IMR-90 (cell line): ENCODE measurements at regions not wholly inside any gene's neighbourhood (a gene's known extent, or its start where the extent isn't known, plus 50 kb on each side); places are given as distances from the start of the nearest gene placed in this dataset.

ENCODE experiments used
- ATAC-seq: fragments of 200-7000 bp; cut with Tn5 transposase; 2 replicates; pipeline ENCODE4 v1.9.1; 2020; ENCODE audit warnings: low read depth, mild to moderate bottlenecking, moderate library complexity
- BruUV-seq: library from RNA; stranded (reverse); fragments of 400-500 nt; replicated peaks from 2 replicates; lab custom pipeline; 2021; lab: Mats Ljungman, UMichigan
- CTCF ChIA-PET: fragments of 300-600 bp; formaldehyde crosslinking; extraction: SDS; loops from one replicate; lab custom pipeline; 2021; ENCODE audit warnings: antibody characterized with exemption; lab: Yijun Ruan, JAX
- POLR2A ChIA-PET: fragments of 300-600 bp; sonication (Branson Sonifier 250); formaldehyde crosslinking; loops from one replicate; lab custom pipeline; 2022; ENCODE audit warnings: antibody characterized with exemption; ENCODE audit not compliant: unreplicated experiment; lab: Charles Lee
- DNase-seq: peaks from one replicate; pipeline ENCODE4 v3.0.0; 2013
- H2AFZ ChIP-seq: replicated peaks from 2 replicates; pipeline ENCODE3; 2013; ENCODE audit warnings: low read length, mild to moderate bottlenecking; ENCODE audit not compliant: poor library complexity
- H2AK5ac ChIP-seq: 2 replicates; pipeline ENCODE4 v1.6.1; 2013; ENCODE audit warnings: low read depth, low read length, inconsistent platforms
- H2AK9ac ChIP-seq: replicated peaks from 2 replicates; pipeline ENCODE3; 2013; ENCODE audit warnings: mild to moderate bottlenecking, low read depth, low read length, moderate library complexity; ENCODE audit not compliant: poor library complexity
- H2BK120ac ChIP-seq: 2 replicates; pipeline ENCODE4 v1.6.1; 2013; ENCODE audit warnings: low read depth, low read length, inconsistent platforms
- H2BK15ac ChIP-seq: 3 replicates; pipeline ENCODE4 v1.6.1; 2013; ENCODE audit warnings: low read depth, low read length, inconsistent platforms
- H2BK20ac ChIP-seq: 2 replicates; pipeline ENCODE4 v1.6.1; 2013; ENCODE audit warnings: low read depth, mild to moderate bottlenecking, inconsistent platforms, low read length, moderate library complexity
- H2BK5ac ChIP-seq: 2 replicates; pipeline ENCODE4 v1.6.1; 2013; ENCODE audit warnings: mild to moderate bottlenecking, low read depth, low read length, inconsistent platforms; ENCODE audit not compliant: poor library complexity, severe bottlenecking
- H3K14ac ChIP-seq: replicated peaks from 2 replicates; pipeline ENCODE4 v1.6.1; 2013; ENCODE audit warnings: low read depth, low read length, inconsistent platforms
- H3K18ac ChIP-seq: 2 replicates; pipeline ENCODE4 v1.6.1; 2013; ENCODE audit warnings: low read depth, low read length, control low read depth
- H3K23ac ChIP-seq: 2 replicates; pipeline ENCODE4 v1.6.1; 2013; ENCODE audit warnings: low read depth, low read length, inconsistent platforms
- H3K27ac ChIP-seq: 2 replicates; pipeline ENCODE4 v1.5.1; 2013; ENCODE audit warnings: mild to moderate bottlenecking, control low read depth, low read length; ENCODE audit not compliant: insufficient read depth
- H3K27me3 ChIP-seq: 2 replicates; pipeline ENCODE4 v1.6.1; 2013; ENCODE audit warnings: low read length; ENCODE audit not compliant: control insufficient read depth, insufficient read depth
- H3K36me3 ChIP-seq: 2 replicates; pipeline ENCODE4 v1.6.1; 2013; ENCODE audit warnings: low read length, mixed read lengths; ENCODE audit not compliant: control insufficient read depth, insufficient read depth
- H3K4ac ChIP-seq: 2 replicates; pipeline ENCODE4 v1.6.1; 2013; ENCODE audit warnings: low read depth, low read length, inconsistent platforms
- H3K4me1 ChIP-seq: 2 replicates; pipeline ENCODE4 v1.6.1; 2013; ENCODE audit warnings: low read length, mixed read lengths; ENCODE audit not compliant: control insufficient read depth, insufficient read depth
- H3K4me2 ChIP-seq: 2 replicates; pipeline ENCODE4 v1.6.1; 2013; ENCODE audit warnings: low read depth, mild to moderate bottlenecking, control low read depth, low read length, moderate library complexity
- H3K4me3 ChIP-seq: 2 replicates; pipeline ENCODE4 v1.5.1; 2013; ENCODE audit warnings: low read depth, mild to moderate bottlenecking, control low read depth, low read length, moderate library complexity; ENCODE audit not compliant: insufficient read depth
- H3K56ac ChIP-seq: 2 replicates; pipeline ENCODE4 v1.6.1; 2013; ENCODE audit warnings: low read length, inconsistent platforms; ENCODE audit not compliant: insufficient read depth; ENCODE audit errors: extremely low read depth
- H3K79me1 ChIP-seq, 2 experiments: 2 replicates each; pipeline ENCODE4 v1.6.1; 2013; ENCODE audit warnings: low read length in 2 of 2, inconsistent platforms in 1 of 2, low read depth in 1 of 2
- H3K9ac ChIP-seq: 2 replicates; pipeline ENCODE4 v1.6.1; 2013; ENCODE audit warnings: low read depth, low read length, control low read depth
- H3K9me1 ChIP-seq: 2 replicates; pipeline ENCODE4 v1.6.1; 2013; ENCODE audit warnings: low read length, inconsistent platforms; ENCODE audit not compliant: insufficient read depth
- H3K9me3 ChIP-seq: 2 replicates; pipeline ENCODE4 v1.6.1; 2013; ENCODE audit warnings: low read length; ENCODE audit not compliant: control insufficient read depth, insufficient read depth
- H4K20me1 ChIP-seq: 2 replicates; pipeline ENCODE4 v1.6.1; 2013; ENCODE audit warnings: low read length, inconsistent platforms; ENCODE audit not compliant: insufficient read depth
- H4K5ac ChIP-seq: 2 replicates; pipeline ENCODE4 v1.6.1; 2013; ENCODE audit warnings: mild to moderate bottlenecking, low read depth, low read length, control low read depth
- H4K8ac ChIP-seq, 2 experiments: 2 replicates each; pipeline ENCODE4 v1.6.1; 2013; ENCODE audit warnings: low read depth in 2 of 2, low read length in 2 of 2, control low read depth in 1 of 2, inconsistent platforms in 1 of 2
- H4K91ac ChIP-seq: 2 replicates; pipeline ENCODE4 v1.6.1; 2013; ENCODE audit warnings: low read depth, low read length, inconsistent platforms; ENCODE audit not compliant: insufficient read depth
- BHLHE40 ChIP-seq: fragments of 150-350 bp; IDR thresholded peaks from 2 replicates; pipeline ENCODE4 v1.6.1; 2016; ENCODE audit warnings: mild to moderate bottlenecking, low read depth, low read length
- CEBPB ChIP-seq: IDR thresholded peaks from 2 replicates; pipeline ENCODE4 v1.6.1; 2012; ENCODE audit warnings: low read depth, low read length, improper control_type of control experiment
- CHD1 ChIP-seq: IDR thresholded peaks from 2 replicates; pipeline ENCODE4 v1.6.1; 2012; ENCODE audit warnings: low read depth, low read length, improper control_type of control experiment
- CTCF ChIP-seq: conservative IDR thresholded peaks from 2 replicates; pipeline ENCODE4 v1.5.1; 2012; ENCODE audit warnings: mild to moderate bottlenecking, low read depth, low read length, improper control_type of control experiment
- FOS ChIP-seq: fragments of 150-350 bp; IDR thresholded peaks from 2 replicates; pipeline ENCODE4 v1.6.1; 2016; ENCODE audit warnings: low read depth, low read length
- MAZ ChIP-seq: IDR thresholded peaks from 2 replicates; pipeline ENCODE4 v1.6.1; 2012; ENCODE audit warnings: low read depth, mild to moderate bottlenecking, low read length, improper control_type of control experiment, moderate library complexity, borderline replicate concordance
- NFE2L2 ChIP-seq: fragments of 150-350 bp; IDR thresholded peaks from 2 replicates; pipeline ENCODE4 v1.6.1; 2016; ENCODE audit warnings: low read depth, mild to moderate bottlenecking, low read length
- RAD21 ChIP-seq: IDR thresholded peaks from 2 replicates; pipeline ENCODE4 v1.6.1; 2012; ENCODE audit warnings: low read length, improper control_type of control experiment
- USF2 ChIP-seq: fragments of 150-350 bp; IDR thresholded peaks from 2 replicates; pipeline ENCODE4 v1.6.1; 2017; ENCODE audit warnings: mild to moderate bottlenecking, antibody characterized with exemption, low read length, low read depth
- WGBS, 2 experiments: methylation state at CpG; one replicate each; pipeline versions ENCODE4 v1.1.5 to v1.1.7; 2013; ENCODE audit warnings: missing lambda C conversion rate in 2 of 2; ENCODE audit not compliant: insufficient read length in 1 of 2; ENCODE audit errors: extremely low coverage in 2 of 2; 5-methylcytosine and 5-hydroxymethylcytosine counted together
- dilution Hi-C: fragments of 300-500 bp; cut with HindIII; formaldehyde crosslinking; loops from one replicate; pipeline ENCODE4 v1.14.3; 2018; ENCODE audit warnings: low sequenced_read_pairs; ENCODE audit not compliant: unreplicated experiment
- in situ Hi-C: fragments of 300-500 bp; cut with MboI; formaldehyde crosslinking; loops from 3 replicates; pipeline ENCODE4 v1.14.3; 2019; ENCODE audit warnings: low sequenced_read_pairs, inconsistent platforms, mixed read lengths
- intact Hi-C: fragments of 100-400 bp; cut with micrococcal nuclease; formaldehyde crosslinking; loops from 2 replicates; pipeline ENCODE4 v1.10.0; 2022

GRCh38 chr1:22287273-22287672, 144.4 kb upstream of the WNT4 start:
- Histone ChIP-seq H3K4me3 (no peak overlapping the region), H3K9me1 (no peaks in the 10 kb centered on the region), H3K27ac (no peak overlapping the region), H3K4me1 (no peaks in the 10 kb centered on the region), H3K79me1 (no peaks in the 10 kb centered on the region), H3K36me3 (no peaks in the 10 kb centered on the region), H2AK5ac (no peak overlapping the region), H3K4ac (no peak overlapping the region), H2AK9ac (no peak overlapping the region), H3K9ac (no peak overlapping the region), H2BK5ac (no peak overlapping the region), H3K14ac (no peak overlapping the region), H4K91ac (no peak overlapping the region), H3K56ac (no peak overlapping the region), H3K9me3 (no peaks in the 10 kb centered on the region), H4K5ac (no peak overlapping the region), H3K27me3 (peaks cover 61% of the 10 kb centered on the region), H3K23ac (no peak overlapping the region), H2BK15ac (no peak overlapping the region), H3K18ac (no peak overlapping the region), H3K4me2 (no peak overlapping the region), H2BK20ac (no peak overlapping the region), H4K8ac (no peak overlapping the region), H2BK120ac (no peak overlapping the region), H2AFZ (no peak overlapping the region), H4K20me1 (no peaks in the 10 kb centered on the region)
- intact Hi-C loops, result no loop called here
- TF ChIP-seq NFE2L2, result no peak
- no peak for TF ChIP-seq MAZ
- TF ChIP-seq CTCF, result no peak
- TF ChIP-seq USF2, result no peak
- no peak for TF ChIP-seq CHD1
- TF ChIP-seq FOS, result no peak
- no peak for TF ChIP-seq BHLHE40
- TF ChIP-seq CEBPB, result no peak
- TF ChIP-seq RAD21, result no peak
- 60% methylated on average over 1 of the region's 3 CpGs; no CpG with 5 or more reads in 1 of the 2 experiments for WGBS, 2 experiments
- ChIA-PET CTCF (no interaction called here), POLR2A (no interaction called here)
- in situ Hi-C loops, result no loop called here
- BruUV-seq, result no TSS peak
- no peak for ATAC-seq
- no peak for DNase-seq
- dilution Hi-C loops, result no loop called here
